ENCODE measurements at regions not wholly inside any gene's neighbourhood (a gene's known extent, or its start where the extent isn't known, plus 50 kb on each side); places are given as distances from the start of the nearest gene placed in this dataset.

DNA sequence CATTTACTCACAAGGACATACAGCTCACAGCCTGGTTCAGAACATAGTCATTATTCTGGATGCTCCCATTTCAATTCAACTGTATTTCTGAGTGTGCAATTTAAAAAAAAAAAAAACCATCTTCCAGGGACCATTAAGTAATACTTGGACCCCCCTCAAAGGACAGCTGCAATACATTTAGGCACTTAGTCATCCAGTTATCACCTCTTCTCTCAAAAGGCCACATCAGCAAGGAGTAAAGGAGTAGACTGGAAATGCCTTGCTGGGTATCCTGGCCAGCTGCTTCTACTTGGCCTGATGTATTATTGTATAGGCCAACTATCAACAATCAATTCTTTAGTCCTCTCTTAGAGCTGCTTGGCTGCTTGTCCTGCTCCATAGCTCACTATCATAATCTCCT is 211.4 kb upstream of the SETMAR start:
- Mint-ChIP-seq H3K27me3 (ENCODE audit: low read depth in 3 of 3) (peaks cover 0 to 1% (median 0%) of the 10 kb centered on the region in 3 donors), H3K27ac (no peak overlapping the region), H3K9me3 (peaks cover 0 to 3% (median 0%) of the 10 kb centered on the region in 7 donors), H3K36me3 (no peaks in the 10 kb centered on the region), H3K4me1 (peaks cover 9% of the 10 kb centered on the region), H3K4me3 (no peak overlapping the region)
- Histone ChIP-seq H3K9me3 (replicated peaks in 1 of 2; ENCODE audit: control insufficient read depth in 1 of 2, insufficient read depth in 1 of 2, low read length in 2 of 2) (no peaks in the 10 kb centered on the region), H3K4me1 (ENCODE audit: control insufficient read depth in 1 of 2, insufficient read depth in 2 of 2, low read length in 2 of 2) (no peaks in the 10 kb centered on the region), H3K4me3 (replicated peaks in 1 of 3; ENCODE audit: low read depth in 2 of 3, low read length in 3 of 3) (no peak overlapping the region), H3K27ac (ENCODE audit: low read depth in 1 of 2, low read length in 2 of 2) (no peak overlapping the region), H3K27me3 (ENCODE audit: control insufficient read depth in 2 of 2, insufficient read depth in 2 of 2, low read length in 2 of 2) (no peaks in the 10 kb centered on the region), H3K9ac (ENCODE audit: insufficient read depth, low read length, poor library complexity, severe bottlenecking) (no peak overlapping the region), H4K20me1 (ENCODE audit: insufficient read depth, low read length) (no peaks in the 10 kb centered on the region), H2AFZ (ENCODE audit: insufficient read depth, low read depth, low read length, poor library complexity, severe bottlenecking) (no peak overlapping the region), H3K4me2 (replicated peaks; ENCODE audit: extremely low read depth, low read length, poor library complexity, severe bottlenecking) (no peak overlapping the region), H3K79me2 (ENCODE audit: insufficient read depth, low read length) (no peaks in the 10 kb centered on the region), H3K36me3 (replicated peaks in 1 of 2; ENCODE audit: control insufficient read depth in 1 of 2, insufficient read depth in 2 of 2, low read length in 2 of 2) (no peaks in the 10 kb centered on the region)
- DNase-seq = no peak
- TF ChIP-seq, protein P1, sequence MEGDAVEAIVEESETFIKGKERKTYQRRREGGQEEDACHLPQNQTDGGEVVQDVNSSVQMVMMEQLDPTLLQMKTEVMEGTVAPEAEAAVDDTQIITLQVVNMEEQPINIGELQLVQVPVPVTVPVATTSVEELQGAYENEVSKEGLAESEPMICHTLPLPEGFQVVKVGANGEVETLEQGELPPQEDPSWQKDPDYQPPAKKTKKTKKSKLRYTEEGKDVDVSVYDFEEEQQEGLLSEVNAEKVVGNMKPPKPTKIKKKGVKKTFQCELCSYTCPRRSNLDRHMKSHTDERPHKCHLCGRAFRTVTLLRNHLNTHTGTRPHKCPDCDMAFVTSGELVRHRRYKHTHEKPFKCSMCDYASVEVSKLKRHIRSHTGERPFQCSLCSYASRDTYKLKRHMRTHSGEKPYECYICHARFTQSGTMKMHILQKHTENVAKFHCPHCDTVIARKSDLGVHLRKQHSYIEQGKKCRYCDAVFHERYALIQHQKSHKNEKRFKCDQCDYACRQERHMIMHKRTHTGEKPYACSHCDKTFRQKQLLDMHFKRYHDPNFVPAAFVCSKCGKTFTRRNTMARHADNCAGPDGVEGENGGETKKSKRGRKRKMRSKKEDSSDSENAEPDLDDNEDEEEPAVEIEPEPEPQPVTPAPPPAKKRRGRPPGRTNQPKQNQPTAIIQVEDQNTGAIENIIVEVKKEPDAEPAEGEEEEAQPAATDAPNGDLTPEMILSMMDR (IDR thresholded peaks at IDR 0.05) = no peak
- intact Hi-C loops (cut with micrococcal nuclease) = no loop called here

DNA sequence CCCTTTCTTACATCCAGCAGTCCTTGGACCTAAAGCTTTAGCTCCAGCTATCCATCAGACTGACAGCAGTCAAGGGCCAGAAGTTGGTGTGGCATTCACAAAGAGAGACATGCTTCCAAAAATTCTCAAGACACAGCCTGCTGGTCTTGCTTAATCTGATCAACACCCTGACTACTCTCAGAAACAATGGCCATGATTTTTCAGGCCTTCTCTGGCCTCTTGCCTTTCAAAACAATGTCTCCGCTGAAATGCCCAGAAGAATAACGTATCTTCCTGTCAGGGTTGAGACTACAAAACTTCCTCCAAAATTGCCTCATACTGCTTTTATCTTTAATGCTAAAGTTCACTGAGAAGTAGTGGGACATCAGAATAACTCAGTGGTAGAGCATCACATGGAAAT is 205.4 kb upstream of the SETMAR start:
- H3K9me3 Mint-ChIP-seq = peaks cover 0 to 15% (median 5%) of the 10 kb centered on the region in 7 donors
- no peak overlapping the region for H3K9ac ChIP-seq (ENCODE audit: insufficient read depth, low read length, poor library complexity, severe bottlenecking)

More for the DNA sequence above, 205.4 kb upstream of the SETMAR start:
- Histone ChIP-seq H3K27me3 (ENCODE audit: control insufficient read depth in 2 of 2, insufficient read depth in 2 of 2, low read length in 2 of 2) (no peaks in the 10 kb centered on the region), H3K9me3 (replicated peaks in 1 of 2; ENCODE audit: control insufficient read depth in 1 of 2, insufficient read depth in 1 of 2, low read length in 2 of 2) (no peaks in the 10 kb centered on the region), H3K4me1 (ENCODE audit: control insufficient read depth in 1 of 2, insufficient read depth in 2 of 2, low read length in 2 of 2) (no peaks in the 10 kb centered on the region), H3K36me3 (replicated peaks in 1 of 2; ENCODE audit: control insufficient read depth in 1 of 2, insufficient read depth in 2 of 2, low read length in 2 of 2) (no peaks in the 10 kb centered on the region), H3K27ac (ENCODE audit: low read depth in 1 of 2, low read length in 2 of 2) (no peak overlapping the region), H2AFZ (ENCODE audit: insufficient read depth, low read depth, low read length, poor library complexity, severe bottlenecking) (no peak overlapping the region), H3K4me3 (replicated peaks in 1 of 3; ENCODE audit: low read depth in 2 of 3, low read length in 3 of 3) (no peak overlapping the region), H4K20me1 (ENCODE audit: insufficient read depth, low read length) (no peaks in the 10 kb centered on the region), H3K4me2 (replicated peaks; ENCODE audit: extremely low read depth, low read length, poor library complexity, severe bottlenecking) (no peak overlapping the region), H3K79me2 (ENCODE audit: insufficient read depth, low read length) (no peaks in the 10 kb centered on the region)
- TF ChIP-seq, protein P1 (IDR thresholded peaks at IDR 0.05) = no peak
- H3K27ac Mint-ChIP-seq = no peak overlapping the region
- peaks cover 0 to 1% (median 0%) of the 10 kb centered on the region in 3 donors for H3K27me3 Mint-ChIP-seq (ENCODE audit: low read depth in 3 of 3)
- DNase-seq = no peak
- no peak overlapping the region for H3K4me3 Mint-ChIP-seq
- intact Hi-C loops (cut with micrococcal nuclease) = no loop called here
- H3K4me1 Mint-ChIP-seq = peaks cover 12% of the 10 kb centered on the region
- WGBS (ENCODE audit: insufficient coverage) = 80% methylated on average over 1 of the region's 2 CpGs
- peaks cover 0 to 3% of the 10 kb centered on the region in 2 donors for H3K36me3 Mint-ChIP-seq
